GM19328 (cell line): ENCODE measurements at regions not wholly inside any gene's neighbourhood (a gene's known extent, or its start where the extent isn't known, plus 50 kb on each side); places are given as distances from the start of the nearest gene placed in this dataset.

Source experiments
- ATAC-seq: cut with Tn5 transposase; IDR thresholded peaks from one replicate; pipeline ENCODE4 v1.9.1; 2021; ENCODE audit warnings: mild to moderate bottlenecking, moderate library complexity; ENCODE audit not compliant: unreplicated experiment

DNA sequence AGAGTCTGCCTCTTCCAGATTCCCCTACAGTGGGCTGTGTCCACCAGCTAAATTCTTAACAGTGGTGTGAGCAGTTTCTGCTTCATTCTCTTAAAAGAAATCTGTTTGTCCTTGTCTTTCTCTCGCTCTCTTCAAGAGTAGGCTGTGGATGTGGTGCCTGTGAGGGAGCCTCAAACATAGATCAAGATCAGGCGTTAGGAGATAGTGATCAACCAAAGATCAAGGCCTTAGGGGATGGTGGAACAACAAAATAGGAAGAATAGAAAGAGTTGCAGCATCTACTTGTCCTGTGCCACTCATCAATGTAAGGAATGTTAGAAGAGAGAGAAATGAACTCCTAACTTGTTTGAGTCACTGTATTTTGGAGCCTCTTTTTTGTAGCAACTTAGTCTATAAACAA, 144.2 kb downstream of the AASDH start:
- ATAC-seq = no peak

DNA sequence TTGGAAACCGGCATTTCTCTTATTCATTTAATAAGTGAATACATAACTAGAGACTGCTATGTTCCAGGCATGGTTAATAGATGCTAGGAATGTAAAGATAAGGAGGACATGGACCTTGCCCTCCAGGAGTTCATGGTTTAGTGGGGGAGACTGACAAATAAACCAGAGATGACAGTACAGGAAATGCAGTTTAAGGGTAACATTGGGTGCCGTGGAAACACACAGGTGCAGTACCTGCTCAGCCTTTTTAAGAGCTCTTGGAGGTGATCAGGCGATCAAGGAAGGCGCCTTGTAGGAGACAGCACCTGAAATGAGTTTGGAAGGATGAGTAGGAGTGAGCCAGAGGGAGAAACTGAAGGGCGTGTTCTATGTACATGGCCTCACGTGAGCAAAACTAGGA, 145.8 kb downstream of the AASDH start:
- no peak for ATAC-seq

GRCh38 chr4:56240554-56241174, 146.6 kb downstream of the AASDH start:
- ATAC-seq = no peak

- ATAC-seq = no peak
These were observed 149.0 kb downstream of the AASDH start for GRCh38 chr4:56238251-56238650.

DNA sequence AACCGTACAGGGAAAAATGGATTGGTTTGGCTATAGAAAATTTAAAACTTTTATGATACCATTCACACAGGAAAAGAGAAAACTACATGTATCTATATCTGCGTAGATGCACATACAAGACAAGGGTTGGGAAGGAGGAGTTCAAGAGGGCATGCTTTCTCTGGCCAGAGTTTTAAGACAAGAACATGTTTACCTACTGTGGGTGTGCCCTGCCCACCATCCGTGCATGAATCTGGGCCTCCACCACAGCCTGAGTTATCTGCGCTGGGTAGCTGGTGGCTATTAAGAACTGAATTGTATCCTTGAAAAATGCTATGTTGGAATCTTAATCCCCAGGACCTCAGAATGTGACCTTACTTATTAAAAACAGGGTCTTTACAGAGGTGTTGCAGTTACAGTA, 151.6 kb downstream of the AASDH start:
- no peak for ATAC-seq

GRCh38 chr4:56235011-56235410, 152.3 kb downstream of the AASDH start:
- ATAC-seq = no peak

DNA sequence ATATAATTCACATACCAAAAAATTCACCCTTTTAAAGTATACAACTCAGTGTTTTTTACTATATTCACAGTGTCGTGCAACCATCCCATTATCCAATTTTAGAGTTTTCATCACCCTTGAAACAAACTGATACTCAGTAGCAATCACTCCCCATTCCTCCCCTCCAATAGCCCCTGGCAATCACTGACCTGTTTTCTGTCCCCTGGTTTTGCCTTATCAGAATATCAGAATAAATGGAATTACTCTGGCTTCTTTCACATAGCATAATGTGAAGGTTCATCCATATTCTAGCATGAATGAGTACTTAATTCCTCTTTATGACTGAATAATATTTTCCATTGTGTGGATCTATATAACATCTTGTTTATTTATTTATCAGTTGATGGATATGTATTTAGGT, 153.2 kb downstream of the AASDH start:
- ATAC-seq = no peak

- ATAC-seq = no peak
These were observed 155.9 kb downstream of the AASDH start for GRCh38 chr4:56231410-56231809.

GRCh38 chr4:56229947-56230346, 157.3 kb downstream of the AASDH start:
- ATAC-seq = no peak

DNA sequence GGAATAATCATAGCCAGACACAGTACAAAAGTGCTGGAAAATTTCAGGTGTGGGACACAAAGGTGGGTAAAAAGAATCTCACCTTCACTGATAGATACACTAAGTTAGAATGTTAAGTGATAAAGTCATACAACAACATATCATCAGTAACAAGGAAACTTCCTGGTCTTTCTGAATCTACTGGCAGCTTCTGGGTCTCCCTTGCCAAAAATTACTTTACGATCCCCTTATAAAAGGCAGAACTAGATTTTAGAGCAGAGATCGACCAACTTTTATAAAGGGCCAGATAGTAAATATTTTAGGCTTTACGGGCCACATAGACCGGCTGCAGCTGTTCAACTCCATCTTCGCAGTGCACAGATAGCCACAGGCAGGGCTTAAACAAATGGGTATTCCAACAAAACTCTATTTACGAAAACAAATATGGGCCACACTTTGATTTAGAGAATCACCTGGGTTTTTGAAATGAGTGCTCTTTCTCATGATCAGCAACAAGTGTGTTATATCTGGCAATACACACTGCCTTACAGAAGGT, 159.9 kb downstream of the AASDH start:
- ATAC-seq = no peak

DNA sequence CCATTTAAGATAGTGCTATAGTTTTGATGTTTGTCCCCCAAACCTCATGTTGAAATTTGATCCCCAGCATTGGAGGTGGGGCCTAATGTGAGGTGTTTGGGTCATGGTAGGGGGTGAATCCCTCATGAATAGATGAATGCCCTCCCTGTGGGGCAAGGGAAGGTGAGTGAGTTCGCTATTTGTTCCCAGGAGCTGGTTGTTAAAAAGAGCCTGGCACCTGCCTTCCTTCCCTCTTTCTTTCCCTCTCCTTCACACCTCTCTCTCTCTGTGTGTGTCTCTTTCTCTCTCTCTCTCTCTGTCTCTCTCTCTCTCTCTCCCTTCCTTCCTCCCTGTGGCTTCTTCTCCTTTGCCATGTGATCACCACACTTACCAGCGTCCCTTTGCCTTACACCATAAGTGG, 160.7 kb downstream of the AASDH start:
- no peak for ATAC-seq

- no peak for ATAC-seq
These were observed 162.7 kb downstream of the AASDH start for GRCh38 chr4:56224641-56225040.

DNA sequence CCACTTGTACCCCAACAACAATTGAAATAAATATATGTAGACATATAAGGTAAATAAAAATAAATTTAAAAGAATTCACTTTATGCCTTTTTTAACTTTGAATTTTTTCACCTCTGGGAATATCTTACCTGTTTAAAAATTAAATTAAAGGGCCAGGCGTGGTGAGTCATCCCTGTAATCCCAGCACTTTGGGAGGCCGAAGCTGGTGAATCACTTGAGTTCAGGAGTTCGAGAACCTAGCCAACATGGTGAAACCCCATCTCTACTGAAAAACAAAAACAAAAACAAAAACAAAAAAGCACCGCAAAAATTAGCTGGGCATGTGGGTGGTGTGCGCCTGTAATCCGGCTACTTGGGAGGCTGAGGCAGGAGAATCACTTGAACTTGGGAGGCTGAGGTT, 164.8 kb downstream of the AASDH start:
- no peak for ATAC-seq

GRCh38 chr4:56220261-56220660, 167.0 kb downstream of the AASDH start:
- ATAC-seq = no peak

DNA sequence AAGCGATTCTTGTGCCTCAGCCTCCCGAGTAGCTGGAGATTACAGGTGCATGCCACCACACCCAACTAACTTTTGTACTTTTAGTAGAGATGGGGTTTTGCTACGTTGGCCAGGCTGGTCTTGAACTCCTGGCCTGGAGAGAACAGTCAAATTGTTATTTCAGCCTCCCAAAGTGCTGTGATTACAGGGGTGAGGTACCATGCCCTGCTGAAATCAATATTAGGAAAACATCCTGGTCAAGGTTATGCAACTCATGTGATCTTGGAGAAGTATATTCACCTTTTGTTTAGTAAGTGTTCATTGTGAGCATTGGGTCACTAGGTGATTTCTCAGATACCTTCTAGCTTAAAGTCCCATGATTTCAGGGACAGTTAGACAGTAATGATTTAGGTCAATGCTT, 167.8 kb downstream of the AASDH start:
- no peak for ATAC-seq

GRCh38 chr4:56218230-56218895, 168.9 kb downstream of the AASDH start:
- ATAC-seq = no peak

DNA sequence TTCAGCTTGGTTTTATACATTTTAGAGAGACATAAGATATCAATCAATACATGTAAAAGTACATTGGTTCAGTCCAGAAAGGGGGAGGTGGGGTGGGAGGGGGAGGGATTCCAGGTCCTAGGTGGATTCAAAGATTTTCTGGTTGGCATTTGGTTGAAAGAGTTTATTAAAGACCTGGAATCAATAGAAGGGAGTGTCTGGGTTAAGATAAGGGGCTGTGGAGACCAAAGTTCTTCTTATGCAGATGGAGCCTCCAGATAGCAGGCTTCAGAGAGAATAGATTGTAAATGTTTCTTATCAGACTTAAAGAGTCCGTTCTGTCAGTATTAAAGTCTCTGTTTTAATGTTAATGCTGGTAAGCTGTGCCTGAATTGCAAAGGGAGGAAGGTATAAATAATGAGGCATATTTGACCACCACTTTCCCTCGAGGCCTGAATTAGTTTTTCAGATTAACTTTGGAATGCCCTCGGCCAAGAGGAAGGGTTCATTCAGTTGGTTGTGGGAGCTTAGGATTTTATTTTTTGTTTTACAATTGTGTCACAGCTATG, 169.9 kb downstream of the AASDH start:
- ATAC-seq = no peak

- ATAC-seq = no peak
These were observed 171.4 kb downstream of the AASDH start for GRCh38 chr4:56215901-56216300.

- ATAC-seq = no peak
These were observed 172.0 kb downstream of the AASDH start for GRCh38 chr4:56215141-56215783.

- no peak for ATAC-seq
These were observed 173.7 kb downstream of the AASDH start for GRCh38 chr4:56213543-56213942.

GRCh38 chr4:56212774-56213173, 174.5 kb downstream of the AASDH start:
- no peak for ATAC-seq

GRCh38 chr4:56211202-56211601, 176.1 kb downstream of the AASDH start:
- no peak for ATAC-seq
